Right renal pelvis (tissue), 4 donors: ENCODE measurements at regions not wholly inside any gene's neighbourhood (a gene's known extent, or its start where the extent isn't known, plus 50 kb on each side); places are given as distances from the start of the nearest gene placed in this dataset.

Experiments
- DNase-seq, 4 donors: peaks; one replicate each; pipeline ENCODE4 v3.0.0-alpha.2; 2013; ENCODE audit warnings: low read depth in 4 of 4, low spot score in 3 of 4, missing footprints in 1 of 4

DNA sequence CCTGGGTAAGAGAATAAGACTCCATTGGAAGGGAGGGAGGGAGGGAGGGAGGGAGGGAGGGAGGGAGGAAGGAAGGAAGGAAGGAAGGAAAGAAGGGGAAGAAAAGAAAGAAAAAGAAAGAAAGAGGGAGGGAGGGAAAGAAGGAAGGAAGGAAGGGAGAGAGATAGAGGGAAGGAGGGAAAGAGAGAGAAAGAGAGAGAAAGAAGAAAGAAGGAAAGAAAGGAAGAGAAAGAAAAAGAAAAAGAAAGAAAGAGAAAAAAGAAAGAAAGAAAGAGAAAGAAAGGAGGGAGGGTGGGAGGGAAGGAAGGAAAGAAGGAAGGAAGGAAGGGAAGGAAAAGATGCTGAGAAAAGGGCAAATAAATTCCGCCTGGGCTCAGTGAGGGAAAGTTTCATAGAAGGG is 74.7 kb upstream of the IFNAR2 start:
- no peak for DNase-seq

- no peak for DNase-seq
These were observed 74.3 kb upstream of the IFNAR2 start for GRCh38 chr21:33155422-33155821.

DNA sequence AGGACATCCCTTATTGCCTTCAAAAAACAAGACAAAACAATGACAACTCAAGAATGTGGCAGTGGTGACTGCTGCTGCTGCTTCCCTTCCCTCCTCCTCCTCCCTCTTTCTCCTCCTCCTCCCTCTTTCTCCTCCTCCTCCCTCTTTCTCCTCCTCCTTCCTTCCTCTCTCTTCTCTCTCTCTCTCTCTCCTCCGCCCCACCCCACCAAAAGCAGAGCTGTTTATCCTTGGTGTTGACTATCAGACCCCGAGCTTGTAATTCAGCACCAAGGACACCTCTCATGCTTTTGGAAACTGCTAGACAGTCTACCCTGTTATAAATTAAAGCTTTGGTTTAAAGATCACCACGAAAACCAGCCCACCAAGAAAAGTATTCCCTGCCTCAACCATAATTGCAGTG is 72.4 kb upstream of the IFNAR2 start:
- DNase-seq, result no peak

- DNase-seq, result no peak
These were observed 71.1 kb upstream of the IFNAR2 start for GRCh38 chr21:33158654-33159053.

- peak; percentile 23 to 40 (median 30) for DNase-seq
These were observed 67.2 kb upstream of the IFNAR2 start for GRCh38 chr21:33162436-33162951.

DNA sequence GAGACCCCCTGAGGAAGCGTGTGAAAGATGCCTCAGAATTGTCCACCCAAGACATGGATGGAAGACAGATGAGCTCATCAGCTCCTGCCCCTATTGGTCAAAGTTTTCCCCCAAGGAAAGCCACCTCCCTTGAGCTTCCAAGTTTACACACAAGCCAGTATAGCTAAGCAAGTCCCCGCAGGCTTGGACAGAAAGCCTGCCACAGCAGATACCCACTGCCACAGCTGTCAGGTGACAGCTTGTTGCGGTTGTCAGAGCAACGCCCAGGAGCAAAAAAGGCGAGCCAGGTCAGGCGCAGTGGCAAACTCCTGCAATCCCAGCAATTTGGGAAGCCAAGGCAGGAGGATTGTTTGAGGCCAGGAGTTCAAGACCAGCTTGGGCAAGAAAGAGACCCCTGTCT is 60.9 kb upstream of the IFNAR2 start:
- no peak for DNase-seq

DNA sequence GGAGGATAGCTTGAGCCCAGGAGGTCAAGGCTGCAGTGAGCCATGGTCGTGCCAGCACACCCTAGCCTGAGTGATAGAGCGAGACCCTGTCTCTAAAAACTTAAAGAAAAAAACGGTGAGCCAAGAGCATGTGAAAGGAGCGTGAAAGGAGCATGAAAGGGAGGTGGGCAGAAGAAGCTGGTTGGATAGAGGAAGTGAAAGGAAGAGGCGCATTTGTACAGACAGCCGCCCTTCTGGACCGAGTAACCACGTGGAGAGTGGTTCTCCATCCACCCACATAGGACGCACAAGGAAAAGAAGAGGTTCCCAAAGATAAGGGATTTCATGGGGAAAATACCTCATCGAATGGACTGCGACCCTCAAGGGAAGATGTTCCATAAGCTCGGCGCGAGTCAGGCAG is 60.4 kb upstream of the IFNAR2 start:
- no peak for DNase-seq

DNA sequence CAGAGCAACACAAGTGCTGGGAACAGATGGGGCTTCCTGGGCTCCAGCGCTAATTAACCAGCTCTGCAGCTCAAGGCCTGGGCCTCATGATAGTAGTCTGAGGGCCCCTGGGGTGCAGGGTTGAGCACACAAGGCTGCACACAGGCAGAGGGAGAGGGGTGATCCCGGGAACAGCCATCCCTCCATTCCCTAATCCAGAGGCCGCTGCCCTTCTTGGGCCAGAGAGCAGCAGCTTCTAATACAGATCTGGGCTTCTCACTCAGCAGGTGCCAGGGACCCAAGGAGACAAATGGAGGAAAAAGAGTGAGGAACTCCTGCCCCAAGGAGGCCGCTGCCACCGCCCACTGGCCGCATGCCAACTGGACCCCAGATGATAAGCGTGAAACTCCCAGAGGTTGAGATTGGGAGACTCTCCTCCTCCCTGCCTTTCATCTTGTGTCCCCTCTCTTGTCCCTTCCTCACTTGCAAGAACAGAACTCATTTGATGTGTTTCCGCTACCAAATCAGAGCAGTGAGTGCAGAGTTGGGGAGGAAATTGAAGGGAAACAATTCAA is 58.0 kb upstream of the IFNAR2 start:
- no peak for DNase-seq

- DNase-seq, result no peak
These were observed 55.0 kb upstream of the IFNAR2 start for GRCh38 chr21:33174756-33175155.
